ENCODE measurements at regions not wholly inside any gene's neighbourhood (a gene's known extent, or its start where the extent isn't known, plus 50 kb on each side); places are given as distances from the start of the nearest gene placed in this dataset.
A peak's percentile ranks its signal among the peaks of the same experiment; 100 is the strongest.

GRCh38 chr22:27635852-27636251 is 165.7 kb downstream of the MN1 start:
- TF ChIP-seq CTCF (IDR thresholded peaks at IDR 0.05; ENCODE audit: borderline replicate concordance): no peak
- Histone ChIP-seq H3K4me1 (peaks cover 58% of the 10 kb centered on the region), H3K36me3 (no peaks in the 10 kb centered on the region), H3K9me3 (replicated peaks) (no peaks in the 10 kb centered on the region), H3K27me3 (ENCODE audit: low read depth) (peaks cover 9% of the 10 kb centered on the region), H3K4me3 (no peak overlapping the region), H3K27ac (replicated peaks) (no peak overlapping the region)
- DNase-seq: no peak
- intact Hi-C loops (cut with micrococcal nuclease): no loop called here

GRCh38 chr22:27636716-27637508 is 164.6 kb downstream of the MN1 start:
- peak; percentile 74 for DNase-seq
- no peaks in the 10 kb centered on the region for H3K9me3 ChIP-seq (replicated peaks)
- H3K4me1 ChIP-seq: peaks cover 65% of the 10 kb centered on the region
- TF ChIP-seq CTCF (IDR thresholded peaks at IDR 0.05; ENCODE audit: borderline replicate concordance): no peak
- intact Hi-C loops (cut with micrococcal nuclease): no loop called here
- peak overlapping the region; percentile 75 for H3K27ac ChIP-seq (replicated peaks)
- no peaks in the 10 kb centered on the region for H3K36me3 ChIP-seq
- no peak overlapping the region for H3K4me3 ChIP-seq
- H3K27me3 ChIP-seq (ENCODE audit: low read depth): no peaks in the 10 kb centered on the region

GRCh38 chr22:27637604-27638003 is 164.0 kb downstream of the MN1 start:
- Histone ChIP-seq H3K36me3 (no peaks in the 10 kb centered on the region), H3K27ac (replicated peaks) (peak overlapping the region; percentile 75), H3K27me3 (ENCODE audit: low read depth) (no peaks in the 10 kb centered on the region), H3K4me3 (no peak overlapping the region), H3K9me3 (replicated peaks) (no peaks in the 10 kb centered on the region), H3K4me1 (peaks cover 62% of the 10 kb centered on the region)
- no peak for DNase-seq
- no peak for TF ChIP-seq CTCF (IDR thresholded peaks at IDR 0.05; ENCODE audit: borderline replicate concordance)
- intact Hi-C loops (cut with micrococcal nuclease): no loop called here

- Histone ChIP-seq H3K36me3 (no peaks in the 10 kb centered on the region), H3K4me1 (peaks cover 53% of the 10 kb centered on the region), H3K4me3 (peak overlapping the region; percentile 6), H3K27ac (replicated peaks) (no peak overlapping the region), H3K9me3 (replicated peaks) (no peaks in the 10 kb centered on the region), H3K27me3 (ENCODE audit: low read depth) (no peaks in the 10 kb centered on the region)
- no peak for DNase-seq
- no peak for TF ChIP-seq CTCF (IDR thresholded peaks at IDR 0.05; ENCODE audit: borderline replicate concordance)
- intact Hi-C loops (cut with micrococcal nuclease): no loop called here
Measured at GRCh38 chr22:27638329-27639233, 163.0 kb downstream of the MN1 start.

GRCh38 chr22:27639248-27640086 is 162.1 kb downstream of the MN1 start:
- intact Hi-C loops (cut with micrococcal nuclease): no loop called here
- Histone ChIP-seq H3K27ac (replicated peaks) (no peak overlapping the region), H3K27me3 (ENCODE audit: low read depth) (no peaks in the 10 kb centered on the region), H3K4me3 (peak overlapping the region; percentile 6), H3K4me1 (peaks cover 51% of the 10 kb centered on the region), H3K36me3 (no peaks in the 10 kb centered on the region), H3K9me3 (replicated peaks) (no peaks in the 10 kb centered on the region)
- no peak for TF ChIP-seq CTCF (IDR thresholded peaks at IDR 0.05; ENCODE audit: borderline replicate concordance)
- DNase-seq: no peak

Measured in left ventricle myocardium inferior (tissue), 1 donor.